ENCODE measurements at regions not wholly inside any gene's neighbourhood (a gene's known extent, or its start where the extent isn't known, plus 50 kb on each side); places are given as distances from the start of the nearest gene placed in this dataset.

DNA sequence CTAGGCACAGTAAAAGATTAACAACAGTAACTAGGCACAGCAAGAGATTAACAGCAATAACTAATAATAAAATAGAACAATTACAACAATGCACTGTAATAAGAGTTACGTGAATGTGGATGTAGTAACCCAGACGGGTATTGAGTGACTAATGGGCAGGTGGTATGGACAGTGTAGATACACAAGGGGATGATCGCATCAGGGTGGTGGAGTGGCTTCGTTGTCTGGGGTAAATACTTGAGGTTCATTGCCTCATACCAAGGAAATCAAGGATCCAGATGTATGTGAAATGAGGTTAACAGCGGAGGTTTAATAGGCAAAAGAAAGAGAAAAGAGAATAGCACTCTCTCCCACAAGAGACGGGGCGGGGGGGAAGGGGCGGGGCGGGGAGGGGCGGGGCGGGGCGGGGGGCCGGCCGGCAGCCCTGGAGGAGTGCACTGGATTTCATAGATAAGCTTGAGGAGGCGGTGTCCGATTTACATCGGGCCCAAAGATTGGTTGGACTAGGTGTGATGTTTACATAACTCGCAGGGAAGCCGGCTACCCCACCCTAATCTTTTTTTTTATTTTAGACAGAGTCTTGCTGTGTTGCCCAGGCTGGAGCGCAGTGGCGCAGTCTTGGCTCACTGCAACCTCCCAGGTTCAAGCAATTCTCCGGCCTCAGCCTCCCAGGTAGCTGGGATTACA is 106.3 kb downstream of the KCTD15 start:
- H3K23me2 ChIP-seq (ENCODE audit: insufficient read length, low read depth, low read length, poor library complexity, severe bottlenecking), result peaks cover 8% of the 10 kb centered on the region
- no peak overlapping the region for H3K14ac ChIP-seq (ENCODE audit: insufficient read depth, low read length)
- DNase-seq, result no peak
- H3K56ac ChIP-seq (ENCODE audit: insufficient read length, low read depth, low read length), result no peak overlapping the region
- H3K4ac ChIP-seq (ENCODE audit: low read depth, low read length), result no peak overlapping the region
- H3K4me2 ChIP-seq (ENCODE audit: insufficient read depth, insufficient read length, low read length), result no peak overlapping the region
- Mint-ChIP-seq H3K27ac (no peak overlapping the region), H3K36me3 (ENCODE audit: insufficient read depth in 1 of 3, low read depth in 3 of 3) (peaks cover 8 to 17% (median 12%) of the 10 kb centered on the region in 3 experiments), H3K9me3 (peaks cover 18% of the 10 kb centered on the region in 2 experiments), H3K27me3 (ENCODE audit: low read depth) (peaks cover 5% of the 10 kb centered on the region; the same call in 1 of the 2 replicates), H3K4me1 (peaks cover 25 to 31% of the 10 kb centered on the region in 2 experiments), H3K4me3 (no peak overlapping the region)
- H3K9ac ChIP-seq (ENCODE audit: extremely low read depth, insufficient read length, low read length), result no peak overlapping the region
- H2BK12ac ChIP-seq (ENCODE audit: insufficient read length, low read depth, low read length), result no peak overlapping the region
- H3K18ac ChIP-seq (ENCODE audit: insufficient read length, low read depth, low read length), result no peak overlapping the region
- no peaks in the 10 kb centered on the region; the same call in 1 of the 2 replicates for H3K4me1 ChIP-seq (ENCODE audit: insufficient read depth, low read length)
- H3K27ac ChIP-seq (ENCODE audit: insufficient read length, low read depth, low read length), result no peak overlapping the region
- no peaks in the 10 kb centered on the region for H4K20me1 ChIP-seq (ENCODE audit: control insufficient read depth, insufficient read depth, insufficient read length)
- no peaks in the 10 kb centered on the region for H3K9me3 ChIP-seq (ENCODE audit: control insufficient read depth, low read depth, low read length)
- no peak overlapping the region for H3K23ac ChIP-seq (ENCODE audit: insufficient read length, low read depth, low read length)
- H2BK5ac ChIP-seq (ENCODE audit: insufficient read length, low read length), result no peak overlapping the region
- H3K79me1 ChIP-seq (ENCODE audit: insufficient read depth, low read depth, low read length, poor library complexity, severe bottlenecking), result no peaks in the 10 kb centered on the region
- H4K5ac ChIP-seq (ENCODE audit: insufficient read length, low read depth, low read length), result no peak overlapping the region
- TF ChIP-seq, protein P1, sequence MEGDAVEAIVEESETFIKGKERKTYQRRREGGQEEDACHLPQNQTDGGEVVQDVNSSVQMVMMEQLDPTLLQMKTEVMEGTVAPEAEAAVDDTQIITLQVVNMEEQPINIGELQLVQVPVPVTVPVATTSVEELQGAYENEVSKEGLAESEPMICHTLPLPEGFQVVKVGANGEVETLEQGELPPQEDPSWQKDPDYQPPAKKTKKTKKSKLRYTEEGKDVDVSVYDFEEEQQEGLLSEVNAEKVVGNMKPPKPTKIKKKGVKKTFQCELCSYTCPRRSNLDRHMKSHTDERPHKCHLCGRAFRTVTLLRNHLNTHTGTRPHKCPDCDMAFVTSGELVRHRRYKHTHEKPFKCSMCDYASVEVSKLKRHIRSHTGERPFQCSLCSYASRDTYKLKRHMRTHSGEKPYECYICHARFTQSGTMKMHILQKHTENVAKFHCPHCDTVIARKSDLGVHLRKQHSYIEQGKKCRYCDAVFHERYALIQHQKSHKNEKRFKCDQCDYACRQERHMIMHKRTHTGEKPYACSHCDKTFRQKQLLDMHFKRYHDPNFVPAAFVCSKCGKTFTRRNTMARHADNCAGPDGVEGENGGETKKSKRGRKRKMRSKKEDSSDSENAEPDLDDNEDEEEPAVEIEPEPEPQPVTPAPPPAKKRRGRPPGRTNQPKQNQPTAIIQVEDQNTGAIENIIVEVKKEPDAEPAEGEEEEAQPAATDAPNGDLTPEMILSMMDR (conservative IDR thresholded peaks at IDR 0.05), result no peak
- no peak overlapping the region for H4K91ac ChIP-seq (ENCODE audit: insufficient read length, low read depth, low read length)
- no peak overlapping the region for H2BK120ac ChIP-seq (ENCODE audit: low read depth, low read length, poor library complexity, severe bottlenecking)
- H4K8ac ChIP-seq (replicated peaks; ENCODE audit: insufficient read length, low read depth, low read length), result no peak overlapping the region
- H3T11ph ChIP-seq (ENCODE audit: low read length), result no peak overlapping the region
- H2BK15ac ChIP-seq (ENCODE audit: low read depth, low read length), result no peak overlapping the region
- no peaks in the 10 kb centered on the region for H3K27me3 ChIP-seq (ENCODE audit: insufficient read depth, low read length)
- H2BK20ac ChIP-seq (ENCODE audit: low read depth, low read length, poor library complexity, severe bottlenecking), result no peak overlapping the region
- no peak overlapping the region for H2AFZ ChIP-seq (ENCODE audit: low read length)
- H3K79me2 ChIP-seq (ENCODE audit: insufficient read depth, low read length), result no peaks in the 10 kb centered on the region
- no peak overlapping the region for H2AK5ac ChIP-seq (ENCODE audit: insufficient read length, low read length)
- no CpG with 5 or more reads among the region's 22 CpGs for WGBS (ENCODE audit: extremely low coverage, insufficient read length, low lambda C conversion rate)

Data from H9 (cell line).